ENCODE measurements at regions not wholly inside any gene's neighbourhood (a gene's known extent, or its start where the extent isn't known, plus 50 kb on each side); places are given as distances from the start of the nearest gene placed in this dataset.

- TF ChIP-seq HNRNPL (IDR thresholded peaks at IDR 0.05; ENCODE audit: low read depth, low read length) (peak; percentile 74; the same call in 1 of the 2 replicates), ZBTB7B (CRISPR knock-in tag; IDR thresholded peaks at IDR 0.05) (peak; percentile 83), ZMYM3 (CRISPR knock-in tag; IDR thresholded peaks at IDR 0.05) (peak; percentile 23; the same call in 1 of the 2 replicates), HMG20A (CRISPR knock-in tag; IDR thresholded peaks at IDR 0.05; ENCODE audit: borderline replicate concordance) (0 out of 2 replicates have a peak, but pooled peaks have one; percentile 30), CCDC6 (CRISPR knock-in tag; IDR thresholded peaks at IDR 0.05) (no peak), MAFG (CRISPR knock-in tag; IDR thresholded peaks at IDR 0.05) (no peak), FOXA3 (CRISPR knock-in tag; IDR thresholded peaks at IDR 0.05) (peak; percentile 89), ZNF224 (CRISPR knock-in tag; IDR thresholded peaks at IDR 0.05) (no peak), CEBPG (CRISPR knock-in tag; IDR thresholded peaks at IDR 0.05) (peak; percentile 71), HIC2 (CRISPR knock-in tag; IDR thresholded peaks at IDR 0.05; ENCODE audit: low read depth) (peak; percentile 76), EP300 (IDR thresholded peaks at IDR 0.05; ENCODE audit: low read depth in 2 of 2, low read length in 2 of 2) (peak in 1 of 2 experiments; percentile 59; a peak in 1 of 4 replicates), EP300 (CRISPR knock-in tag; IDR thresholded peaks at IDR 0.05; ENCODE audit: borderline replicate concordance) (no peak), TARDBP (CRISPR knock-in tag; IDR thresholded peaks at IDR 0.05) (peak; percentile 46; the same call in 1 of the 2 replicates), HDAC6 (IDR thresholded peaks at IDR 0.05; ENCODE audit: low read depth, low read length) (no peak), NCOA2 (CRISPR knock-in tag; IDR thresholded peaks at IDR 0.05) (peak; percentile 46; the same call in 1 of the 2 replicates), ZBTB34 (CRISPR knock-in tag; IDR thresholded peaks at IDR 0.05) (peak; percentile 92), HDAC2 (CRISPR knock-in tag; IDR thresholded peaks at IDR 0.05) (peak; percentile 49; the same call in 1 of the 2 replicates), SOX6 (IDR thresholded peaks at IDR 0.05) (no peak), SOX6 (CRISPR knock-in tag; IDR thresholded peaks at IDR 0.05) (peak; percentile 54; the same call in 1 of the 2 replicates), FOXC1 (CRISPR knock-in tag; IDR thresholded peaks at IDR 0.05; ENCODE audit: borderline replicate concordance) (no peak), FOXP1 (IDR thresholded peaks at IDR 0.05) (no peak), FOXP1 (CRISPR knock-in tag; IDR thresholded peaks at IDR 0.05) (peak; percentile 71), MAX (IDR thresholded peaks at IDR 0.05) (peak; percentile 73), SP5 (CRISPR knock-in tag; IDR thresholded peaks at IDR 0.05; ENCODE audit: borderline replicate concordance, low read depth) (peak; percentile 77), SALL1 (CRISPR knock-in tag; IDR thresholded peaks at IDR 0.05) (peak; percentile 44; the same call in 1 of the 2 replicates), GATAD2A (CRISPR knock-in tag; IDR thresholded peaks at IDR 0.05) (peak; percentile 63), MIER2 (CRISPR knock-in tag; IDR thresholded peaks at IDR 0.05) (no peak), FOXP4 (CRISPR knock-in tag; IDR thresholded peaks at IDR 0.05) (peak; percentile 82), ZNF740 (CRISPR knock-in tag; IDR thresholded peaks at IDR 0.05) (peak; percentile 63; the same call in 1 of the 2 replicates)
Measured at GRCh38 chr6:40897390-40898003, 141.5 kb downstream of the UNC5CL start (continued).
